GM12878 (cell line): ENCODE measurements at regions not wholly inside any gene's neighbourhood (a gene's known extent, or its start where the extent isn't known, plus 50 kb on each side); places are given as distances from the start of the nearest gene placed in this dataset.

Source experiments
- ATAC-seq: fragments of 200-7000 bp; cut with Tn5 transposase; 3 replicates; pipeline ENCODE4 v1.9.1; 2020; ENCODE audit warnings: mild to moderate bottlenecking, moderate library complexity
- BruUV-seq: library from RNA; stranded (reverse); fragments of 400-500 nt; replicated peaks from 2 replicates; lab custom pipeline; 2021; lab: Mats Ljungman, UMichigan
- CTCF ChIA-PET: fragments of 300-600 bp; sonication (Branson Sonifier 250); formaldehyde crosslinking; extraction: SDS; loops from one replicate; lab custom pipeline; 2021; ENCODE audit warnings: inconsistent platforms; lab: Yijun Ruan, JAX
- POLR2A ChIA-PET: fragments of 350-600 bp; formaldehyde crosslinking; extraction: SDS; loops from one replicate; lab custom pipeline; 2021; ENCODE audit warnings: inconsistent platforms; lab: Charles Lee
- RAD21 ChIA-PET: fragments of 300-600 bp; sonication (Branson Sonifier 250); formaldehyde crosslinking; loops from one replicate; lab custom pipeline; 2023; ENCODE audit warnings: antibody characterized with exemption; ENCODE audit not compliant: unreplicated experiment; lab: Charles Lee
- SMC1A ChIA-PET: fragments of 300-600 bp; sonication (Branson Sonifier 250); formaldehyde crosslinking; loops from one replicate; lab custom pipeline; 2023; ENCODE audit not compliant: unreplicated experiment, uncharacterized antibody; lab: Charles Lee
- DNase-seq: peaks from one replicate; pipeline ENCODE4 v3.0.0-alpha.2; 2011; ENCODE audit warnings: low read depth, low spot score
- FAIRE-seq: peaks from 3 replicates; lab custom pipeline; 2011; peaks lifted over from hg19 to GRCh38; lab: Jason Lieb, UNC
- H2AFZ ChIP-seq: 2 replicates; pipeline ENCODE4 v1.6.0; 2011; ENCODE audit warnings: low read depth, low read length, control low read depth; ENCODE audit not compliant: control insufficient read depth
- H3K27ac ChIP-seq: 2 replicates; pipeline ENCODE4 v1.5.1; 2011; ENCODE audit warnings: control low read depth; ENCODE audit not compliant: control insufficient read depth, insufficient read depth
- H3K27me3 ChIP-seq, 2 experiments: replicated peaks in 1 of 2; 2 replicates each; pipeline versions ENCODE4 v1.6.0 to v1.6.1; 2011; ENCODE audit warnings: low read length in 1 of 2; ENCODE audit not compliant: control insufficient read depth in 2 of 2, insufficient read depth in 2 of 2
- H3K36me3 ChIP-seq, 2 experiments: 2 replicates each; pipeline ENCODE4 v1.5.1; 2011; ENCODE audit warnings: low read length in 1 of 2; ENCODE audit not compliant: control insufficient read depth in 2 of 2, insufficient read depth in 2 of 2
- H3K4me1 ChIP-seq: 2 replicates; pipeline ENCODE4 v1.6.1; 2011; ENCODE audit warnings: mild to moderate bottlenecking, low read length, moderate library complexity, mixed read lengths; ENCODE audit not compliant: control insufficient read depth, insufficient read depth
- H3K4me2 ChIP-seq: 2 replicates; pipeline ENCODE4 v1.6.0; 2011; ENCODE audit warnings: control low read depth; ENCODE audit not compliant: control insufficient read depth, insufficient read depth
- H3K4me3 ChIP-seq: fragments of 200-600 bp; sonication (generic); 2 replicates; pipeline ENCODE4 v1.5.1; 2016
- H3K79me2 ChIP-seq: 2 replicates; pipeline ENCODE4 v1.6.0; 2011; ENCODE audit warnings: low read length; ENCODE audit not compliant: control insufficient read depth, insufficient read depth
- H3K9ac ChIP-seq: 2 replicates; pipeline ENCODE4 v1.8.0; 2011; ENCODE audit warnings: low read length, control low read depth, mixed read lengths; ENCODE audit not compliant: control insufficient read depth, insufficient read depth
- H3K9me3 ChIP-seq: replicated peaks from 3 replicates; pipeline ENCODE4 v1.5.1; 2011; ENCODE audit warnings: mild to moderate bottlenecking, low read length; ENCODE audit not compliant: control insufficient read depth, insufficient read depth
- H4K20me1 ChIP-seq: 2 replicates; pipeline ENCODE4 v1.6.0; 2011; ENCODE audit not compliant: control insufficient read depth, insufficient read depth
- BCL3 ChIP-seq: IDR thresholded peaks from 2 replicates; pipeline ENCODE4 v1.6.1; 2011; ENCODE audit warnings: borderline replicate concordance, low read depth, mild to moderate bottlenecking, moderate library complexity, low read length; ENCODE audit not compliant: insufficient read depth, poor library complexity, severe bottlenecking
- BRCA1 ChIP-seq: IDR thresholded peaks from 2 replicates; pipeline ENCODE4 v1.6.1; 2011; ENCODE audit warnings: low read depth, low read length, improper control_type of control experiment
- CEBPB ChIP-seq, 2 experiments: fragments of 150-350 bp in 1 of 2; IDR thresholded peaks; 2 replicates each; pipeline ENCODE4 v1.6.1; 2012 to 2014; ENCODE audit warnings: low read depth in 2 of 2, low read length in 2 of 2, borderline replicate concordance in 1 of 2, inconsistent platforms in 1 of 2
- DPF2 ChIP-seq: fragments of 450-650 bp; IDR thresholded peaks from 2 replicates; pipeline ENCODE4 v1.6.1; 2017; ENCODE audit warnings: mild to moderate bottlenecking
- EP300 ChIP-seq, 2 experiments: fragments of 150-350 bp in 1 of 2; IDR thresholded peaks; 2 replicates each; pipeline ENCODE4 v1.6.1; 2011 to 2012; ENCODE audit warnings: low read depth in 2 of 2, low read length in 2 of 2, borderline replicate concordance in 1 of 2, improper control_type of control experiment in 1 of 2, inconsistent platforms in 1 of 2; ENCODE audit not compliant: control insufficient read depth in 1 of 2
- HDAC2 ChIP-seq: fragments of 200-600 bp; sonication (generic); IDR thresholded peaks from 2 replicates; pipeline ENCODE4 v1.6.1; 2017
- IKZF2 ChIP-seq, 2 experiments: fragments of 450-650 bp; IDR thresholded peaks; 2 replicates each; pipeline ENCODE4 v1.6.1; 2017; ENCODE audit warnings: mild to moderate bottlenecking in 2 of 2, moderate library complexity in 2 of 2
- MEF2A ChIP-seq: IDR thresholded peaks from 2 replicates; pipeline ENCODE4 v1.6.1; 2011; ENCODE audit warnings: low read depth, mild to moderate bottlenecking, low read length, moderate library complexity; ENCODE audit not compliant: insufficient read depth
- NKRF ChIP-seq: fragments of 450-650 bp; conservative IDR thresholded peaks from 2 replicates; pipeline ENCODE4 v1.6.1; 2017; ENCODE audit warnings: mild to moderate bottlenecking, moderate library complexity
- POLR2AphosphoS5 ChIP-seq: IDR thresholded peaks from 2 replicates; pipeline ENCODE4 v1.6.1; 2011; ENCODE audit warnings: mild to moderate bottlenecking, low read length, inconsistent platforms
- REST ChIP-seq: IDR thresholded peaks from 2 replicates; pipeline ENCODE4 v1.6.1; 2012; ENCODE audit warnings: mild to moderate bottlenecking, low read depth, low read length
- SMAD5 ChIP-seq: IDR thresholded peaks from 2 replicates; pipeline ENCODE4 v1.6.1; 2016; ENCODE audit warnings: antibody characterized with exemption, low read depth
- SMARCA5 ChIP-seq: fragments of 450-650 bp; IDR thresholded peaks from 2 replicates; pipeline ENCODE4 v1.6.1; 2017; ENCODE audit warnings: mild to moderate bottlenecking
- SPI1 ChIP-seq: IDR thresholded peaks from 2 replicates; pipeline ENCODE4 v1.6.1; 2011; ENCODE audit warnings: low read depth, mild to moderate bottlenecking, low read length, moderate library complexity, borderline replicate concordance; ENCODE audit not compliant: insufficient read depth
- USF2 ChIP-seq: IDR thresholded peaks from 2 replicates; pipeline ENCODE4 v1.6.1; 2011; ENCODE audit warnings: low read depth, low read length, improper control_type of control experiment, borderline replicate concordance
- ZZZ3 ChIP-seq: IDR thresholded peaks from 2 replicates; pipeline ENCODE4 v1.6.1; 2011; ENCODE audit warnings: low read depth; ENCODE audit not compliant: control insufficient read depth, insufficient read length
- WGBS: methylation state at CpG from one replicate; pipeline ENCODE4 v1.1.6; 2016; ENCODE audit warnings: low lambda C conversion rate; ENCODE audit not compliant: insufficient replicate concordance, insufficient coverage; ENCODE audit errors: missing lambda C conversion rate; 5-methylcytosine and 5-hydroxymethylcytosine counted together
- in situ Hi-C: fragments of 300-500 bp; cut with MboI; formaldehyde crosslinking; loops from 9 replicates; pipeline ENCODE4 v1.14.3; 2018; ENCODE audit warnings: mixed read lengths
- intact Hi-C: fragments of 100-400 bp; cut with micrococcal nuclease; formaldehyde crosslinking; loops from one replicate; pipeline ENCODE4 v1.14.2; 2022; ENCODE audit not compliant: unreplicated experiment

GRCh38 chr6:140245296-140246040 is 871.0 kb upstream of the CITED2 start:
- no peak for FAIRE-seq
- TF ChIP-seq REST: no peak
- TF ChIP-seq SMARCA5: no peak
- TF ChIP-seq HDAC2: no peak
- TF ChIP-seq USF2: no peak
- TF ChIP-seq SMAD5: no peak
- no peak for TF ChIP-seq NKRF
- no peak for TF ChIP-seq BCL3
- no peak for TF ChIP-seq CEBPB (IDR thresholded peaks at IDR 0.05; ENCODE audit: borderline replicate concordance in 1 of 2, low read depth in 2 of 2, low read length in 2 of 2)
- TF ChIP-seq POLR2AphosphoS5: no peak
- TF ChIP-seq BRCA1: no peak
- TF ChIP-seq DPF2: no peak
- no peak for TF ChIP-seq SPI1
- TF ChIP-seq EP300 (IDR thresholded peaks at IDR 0.05; ENCODE audit: borderline replicate concordance in 1 of 2, control insufficient read depth in 1 of 2, low read depth in 2 of 2, low read length in 2 of 2): no peak
- TF ChIP-seq MEF2A: no peak
- no peak for TF ChIP-seq IKZF2 (IDR thresholded peaks at IDR 0.05)
- no peak for TF ChIP-seq ZZZ3

More at GRCh38 chr6:140245296-140246040, 871.0 kb upstream of the CITED2 start:
- 18% methylated on average over 8 of the region's 8 CpGs for WGBS
- no peaks in the 10 kb centered on the region for H3K27me3 ChIP-seq
- no peak overlapping the region for H3K27ac ChIP-seq
- ChIA-PET POLR2A (no interaction called here), SMC1A (interaction anchor here (1.0 to 1.4 kb wide), 2 partner anchors 27 to 33 kb away, joined by 3 to 4 read pairs; no protein-coding TSS in a partner anchor), CTCF (interaction anchor here (1.0 kb wide), 1 partner anchor 60 kb away, joined by 3 read pairs; no protein-coding TSS in a partner anchor), RAD21 (no interaction called here)
- H3K9me3 ChIP-seq: no peaks in the 10 kb centered on the region
- no peaks in the 10 kb centered on the region for H3K79me2 ChIP-seq
- no peak overlapping the region for H3K4me3 ChIP-seq
- no peak for ATAC-seq
- H3K4me1 ChIP-seq: no peaks in the 10 kb centered on the region
- no peak overlapping the region for H2AFZ ChIP-seq
- no peaks in the 10 kb centered on the region for H3K36me3 ChIP-seq
- H3K9ac ChIP-seq: no peak overlapping the region
- H3K4me2 ChIP-seq: no peak overlapping the region
- BruUV-seq: no TSS peak
- no peaks in the 10 kb centered on the region for H4K20me1 ChIP-seq
- intact Hi-C loops: no loop called here
- DNase-seq: no peak
- in situ Hi-C loops: no loop called here
